A549 (cell line): ENCODE measurements at regions not wholly inside any gene's neighbourhood (a gene's known extent, or its start where the extent isn't known, plus 50 kb on each side); places are given as distances from the start of the nearest gene placed in this dataset.

Experiments
- BHLHE40 ChIP-seq: IDR thresholded peaks from 2 replicates; pipeline ENCODE4 v1.6.1; 2012; ENCODE audit warnings: low read depth, low read length, inconsistent platforms
- CEBPB ChIP-seq, 2 experiments: fragments of >200 bp in 1 of 2; sonication (Bioruptor Twin) in 1 of 2; formaldehyde crosslinking in 1 of 2; IDR thresholded peaks; 2 replicates each; pipeline ENCODE4 v1.6.1; 2012 to 2016
- CTCF ChIP-seq: fragments of >200 bp; sonication (Bioruptor Twin); formaldehyde crosslinking; IDR thresholded peaks from 3 replicates; pipeline ENCODE4 v1.5.1; 2016
- JUNB ChIP-seq: fragments of >200 bp; sonication (Bioruptor Twin); formaldehyde crosslinking; IDR thresholded peaks from 2 replicates; pipeline ENCODE4 v1.6.1; 2016
- MYC ChIP-seq: IDR thresholded peaks from 2 replicates; pipeline ENCODE4 v1.6.1; 2012; ENCODE audit warnings: mild to moderate bottlenecking, inconsistent platforms, low read length, improper control_type of control experiment, borderline replicate concordance
- POLR2A ChIP-seq: IDR thresholded peaks from 2 replicates; pipeline ENCODE4 v1.6.1; 2012; ENCODE audit warnings: mild to moderate bottlenecking, low read length
- RAD21 ChIP-seq, 2 experiments: fragments of >200 bp in 1 of 2; sonication (Bioruptor Twin) in 1 of 2; formaldehyde crosslinking in 1 of 2; IDR thresholded peaks in 1 of 2; conservative IDR thresholded peaks in 1 of 2; 2 replicates in 1 of 2; 3 replicates in 1 of 2; pipeline ENCODE4 v1.6.1; 2012 to 2018; ENCODE audit warnings: inconsistent platforms in 1 of 2
- TF ChIP-seq, protein P1 (sequence below): fragments of 250-450 bp; sonication (Bioruptor Pico); IDR thresholded peaks from 2 replicates; pipeline ENCODE4 v1.5.0; 2021; ENCODE audit warnings: mild to moderate bottlenecking, moderate library complexity, borderline replicate concordance
- TF ChIP-seq, protein P2 (sequence below): fragments of 150-350 bp; IDR thresholded peaks from 2 replicates; pipeline ENCODE4 v1.6.1; 2014; ENCODE audit warnings: low read depth, mild to moderate bottlenecking, low read length
- TF ChIP-seq, protein P3 (sequence below): IDR thresholded peaks from 2 replicates; pipeline ENCODE4 v1.6.1; 2012

DNA sequence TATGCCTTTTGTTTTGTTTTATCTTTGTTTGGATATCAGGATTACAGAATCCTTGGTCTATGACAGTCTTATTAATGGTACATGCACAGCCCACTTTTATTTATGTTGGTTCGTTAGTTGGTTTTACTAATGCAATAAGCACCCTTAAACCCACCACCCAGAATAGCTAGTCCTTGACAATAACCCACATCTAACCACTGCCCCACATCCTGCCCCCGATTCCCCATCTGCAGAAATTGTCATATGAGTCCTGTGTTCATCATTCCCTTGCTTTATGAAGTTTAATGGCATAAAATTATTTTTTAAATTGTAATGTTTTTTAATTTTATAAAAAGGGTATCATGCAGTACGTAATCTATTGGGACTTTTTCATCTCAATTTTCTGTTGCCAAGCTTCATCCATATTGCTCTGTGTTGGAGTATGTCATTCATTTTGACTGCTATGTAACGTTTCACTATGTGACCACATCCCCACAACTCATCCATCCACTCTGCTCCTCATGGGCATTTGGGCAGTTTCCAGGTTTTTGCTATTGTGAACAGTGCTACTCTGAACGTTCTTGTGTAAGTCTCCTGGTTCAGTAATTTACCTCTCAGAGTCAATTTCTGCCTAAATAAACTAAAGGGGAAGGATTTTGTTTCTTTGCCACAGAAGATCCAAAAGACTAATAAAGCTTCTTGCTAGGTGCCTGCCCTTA is 150.4 kb downstream of the MRPL14 start:
- TF ChIP-seq BHLHE40 (no peak), CTCF (no peak), RAD21 (conservative IDR thresholded peaks at IDR 0.05 in 1 of 2, IDR thresholded peaks at IDR 0.05 in 1 of 2) (no peak), JUNB (no peak), POLR2A (no peak), MYC (no peak), CEBPB (IDR thresholded peaks at IDR 0.05) (no peak)
- TF ChIP-seq, protein P1, sequence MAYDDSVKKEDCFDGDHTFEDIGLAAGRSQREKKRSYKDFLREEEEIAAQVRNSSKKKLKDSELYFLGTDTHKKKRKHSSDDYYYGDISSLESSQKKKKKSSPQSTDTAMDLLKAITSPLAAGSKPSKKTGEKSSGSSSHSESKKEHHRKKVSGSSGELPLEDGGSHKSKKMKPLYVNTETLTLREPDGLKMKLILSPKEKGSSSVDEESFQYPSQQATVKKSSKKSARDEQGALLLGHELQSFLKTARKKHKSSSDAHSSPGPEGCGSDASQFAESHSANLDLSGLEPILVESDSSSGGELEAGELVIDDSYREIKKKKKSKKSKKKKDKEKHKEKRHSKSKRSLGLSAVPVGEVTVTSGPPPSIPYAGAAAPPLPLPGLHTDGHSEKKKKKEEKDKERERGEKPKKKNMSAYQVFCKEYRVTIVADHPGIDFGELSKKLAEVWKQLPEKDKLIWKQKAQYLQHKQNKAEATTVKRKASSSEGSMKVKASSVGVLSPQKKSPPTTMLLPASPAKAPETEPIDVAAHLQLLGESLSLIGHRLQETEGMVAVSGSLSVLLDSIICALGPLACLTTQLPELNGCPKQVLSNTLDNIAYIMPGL (CRISPR knock-in tag) = no peak
- TF ChIP-seq, protein P2, sequence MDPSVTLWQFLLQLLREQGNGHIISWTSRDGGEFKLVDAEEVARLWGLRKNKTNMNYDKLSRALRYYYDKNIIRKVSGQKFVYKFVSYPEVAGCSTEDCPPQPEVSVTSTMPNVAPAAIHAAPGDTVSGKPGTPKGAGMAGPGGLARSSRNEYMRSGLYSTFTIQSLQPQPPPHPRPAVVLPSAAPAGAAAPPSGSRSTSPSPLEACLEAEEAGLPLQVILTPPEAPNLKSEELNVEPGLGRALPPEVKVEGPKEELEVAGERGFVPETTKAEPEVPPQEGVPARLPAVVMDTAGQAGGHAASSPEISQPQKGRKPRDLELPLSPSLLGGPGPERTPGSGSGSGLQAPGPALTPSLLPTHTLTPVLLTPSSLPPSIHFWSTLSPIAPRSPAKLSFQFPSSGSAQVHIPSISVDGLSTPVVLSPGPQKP = no peak
- TF ChIP-seq, protein P3, sequence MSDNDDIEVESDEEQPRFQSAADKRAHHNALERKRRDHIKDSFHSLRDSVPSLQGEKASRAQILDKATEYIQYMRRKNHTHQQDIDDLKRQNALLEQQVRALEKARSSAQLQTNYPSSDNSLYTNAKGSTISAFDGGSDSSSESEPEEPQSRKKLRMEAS = no peak
